ENCODE measurements at regions not wholly inside any gene's neighbourhood (a gene's known extent, or its start where the extent isn't known, plus 50 kb on each side); places are given as distances from the start of the nearest gene placed in this dataset.

- POLR2A ChIA-PET, result no interaction called here
- H3K4me3 ChIP-seq (ENCODE audit: low read depth, low read length), result no peak overlapping the region
- TF ChIP-seq CTCF (IDR thresholded peaks at IDR 0.05; ENCODE audit: insufficient read depth, low read length, missing control alignments), result no peak
- no peak for DNase-seq (ENCODE audit: low read depth, low spot score)
- CTCF ChIA-PET, result interaction anchor here (1.1 kb wide), 1 partner anchor 9 kb away, joined by 3 read pairs; no protein-coding TSS in a partner anchor
Measured at GRCh38 chr10:44668336-44668735, 242.8 kb upstream of the TMEM72 start.

GRCh38 chr10:44671319-44671718 lies 239.8 kb upstream of the TMEM72 start:
- CTCF ChIA-PET, result no interaction called here
- DNase-seq (ENCODE audit: low read depth, low spot score), result no peak
- POLR2A ChIA-PET, result no interaction called here
- TF ChIP-seq CTCF (IDR thresholded peaks at IDR 0.05; ENCODE audit: insufficient read depth, low read length, missing control alignments), result no peak
- no peak overlapping the region for H3K4me3 ChIP-seq (ENCODE audit: low read depth, low read length)

- ChIA-PET CTCF (interaction anchor here (1.0 kb wide), 1 partner anchor 13 kb away, joined by 3 read pairs; no protein-coding TSS in a partner anchor), POLR2A (no interaction called here)
- no peak for DNase-seq (ENCODE audit: low read depth, low spot score)
- H3K4me3 ChIP-seq (ENCODE audit: low read depth, low read length), result no peak overlapping the region
- TF ChIP-seq CTCF (IDR thresholded peaks at IDR 0.05; ENCODE audit: insufficient read depth, low read length, missing control alignments), result no peak
Measured at GRCh38 chr10:44673245-44673983, 237.7 kb upstream of the TMEM72 start.

- no peak for TF ChIP-seq CTCF (IDR thresholded peaks at IDR 0.05; ENCODE audit: insufficient read depth, low read length, missing control alignments)
- POLR2A ChIA-PET, result no interaction called here
- DNase-seq (ENCODE audit: low read depth, low spot score), result no peak
- CTCF ChIA-PET, result interaction anchor here (1.2 kb wide), 1 partner anchor 9 kb away, joined by 3 read pairs; no protein-coding TSS in a partner anchor
- no peak overlapping the region for H3K4me3 ChIP-seq (ENCODE audit: low read depth, low read length)
Measured at GRCh38 chr10:44674536-44675386, 236.4 kb upstream of the TMEM72 start.

GRCh38 chr10:44675387-44675874 lies 235.7 kb upstream of the TMEM72 start:
- ChIA-PET CTCF (interaction anchor here (1.2 kb wide), 1 partner anchor 8 kb away, joined by 3 read pairs; no protein-coding TSS in a partner anchor), POLR2A (no interaction called here)
- H3K4me3 ChIP-seq (ENCODE audit: low read depth, low read length), result no peak overlapping the region
- no peak for DNase-seq (ENCODE audit: low read depth, low spot score)
- no peak for TF ChIP-seq CTCF (IDR thresholded peaks at IDR 0.05; ENCODE audit: insufficient read depth, low read length, missing control alignments)

- DNase-seq (ENCODE audit: low read depth, low spot score), result no peak
- ChIA-PET POLR2A (no interaction called here), CTCF (no interaction called here)
- H3K4me3 ChIP-seq (ENCODE audit: low read depth, low read length), result no peak overlapping the region
- no peak for TF ChIP-seq CTCF (IDR thresholded peaks at IDR 0.05; ENCODE audit: insufficient read depth, low read length, missing control alignments)
Measured at GRCh38 chr10:44680764-44681163, 230.4 kb upstream of the TMEM72 start.
